HG03025 (cell line): ENCODE measurements at regions not wholly inside any gene's neighbourhood (a gene's known extent, or its start where the extent isn't known, plus 50 kb on each side); places are given as distances from the start of the nearest gene placed in this dataset.
"Not testable (repeated sequence)": the region's sequence is repeated elsewhere in the genome, so short reads cannot be mapped to it uniquely, and the experiment has no call there.

Source experiments
- ATAC-seq: cut with Tn5 transposase; IDR thresholded peaks from one replicate; pipeline ENCODE4 v1.9.1; 2021; ENCODE audit warnings: mild to moderate bottlenecking, moderate library complexity; ENCODE audit not compliant: unreplicated experiment, low FRiP score

DNA sequence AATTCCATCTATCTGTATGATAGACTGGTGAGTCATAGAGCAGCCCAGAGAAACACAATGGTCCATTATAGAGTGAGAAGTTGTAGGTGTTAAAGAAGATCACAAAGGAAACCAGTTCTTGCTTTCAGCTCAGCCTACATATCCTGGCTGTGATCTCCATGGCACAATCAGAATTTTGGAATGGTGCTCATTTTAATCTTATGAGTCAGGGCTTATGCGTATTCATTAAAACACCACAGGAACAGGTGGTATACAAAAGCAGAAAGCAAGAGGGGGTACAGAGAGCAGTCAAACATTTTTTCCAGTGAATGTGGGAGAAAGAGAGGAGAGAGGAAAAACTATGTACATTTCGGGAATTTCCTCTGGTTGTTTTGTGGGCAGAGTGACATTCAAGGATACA, 126.9 kb downstream of the MFAP3L start:
- ATAC-seq: no peak

GRCh38 chr4:169898095-169898494, 128.1 kb downstream of the MFAP3L start:
- ATAC-seq: no peak

GRCh38 chr4:169894767-169895166, 131.4 kb downstream of the MFAP3L start:
- ATAC-seq: not testable (repeated sequence)

DNA sequence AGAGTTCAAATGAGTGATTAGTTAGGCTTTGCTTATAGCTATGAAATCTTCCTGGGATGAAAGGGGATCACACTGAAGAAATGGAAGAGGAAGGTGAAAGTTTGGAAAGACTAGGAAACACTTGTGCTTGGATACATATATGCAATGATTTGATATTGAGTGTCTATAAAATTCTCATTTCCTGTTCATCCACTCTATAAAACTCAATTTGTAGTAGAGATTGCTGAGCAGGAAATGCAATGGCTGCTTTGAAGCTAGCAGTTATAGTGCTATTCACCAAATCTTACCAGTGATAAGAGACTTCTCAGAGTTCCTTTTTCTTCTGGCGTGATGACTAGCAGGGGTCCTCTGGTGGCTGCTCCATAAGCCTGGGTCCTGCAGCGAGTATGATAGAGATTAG, 128.1 kb upstream of the HPF1 start:
- ATAC-seq: no peak

- ATAC-seq: no peak
Observed at GRCh38 chr4:169881769-169882168, 124.0 kb upstream of the HPF1 start.

GRCh38 chr4:169870507-169870906, 112.8 kb upstream of the HPF1 start:
- no peak for ATAC-seq

- ATAC-seq: no peak
Observed at GRCh38 chr4:169869490-169869889, 111.7 kb upstream of the HPF1 start.

DNA sequence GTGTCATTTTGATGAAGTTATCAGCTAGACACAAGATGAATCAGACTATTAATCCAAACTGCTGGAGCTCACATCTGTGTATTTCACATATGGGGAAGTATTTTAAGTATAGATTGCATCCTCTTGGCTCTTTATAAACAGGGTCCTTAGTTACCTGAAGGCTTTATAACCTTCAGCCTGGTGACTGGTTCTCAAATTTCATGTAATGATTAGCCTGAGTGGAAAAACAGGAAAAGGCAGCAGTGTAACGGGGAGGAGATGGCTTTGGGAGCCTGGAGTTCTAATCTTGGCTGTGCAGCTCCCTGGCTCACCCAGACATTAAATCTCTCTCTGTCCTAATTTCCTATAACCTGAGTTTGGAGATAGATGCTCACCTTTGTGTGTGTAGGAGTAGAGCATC, 103.8 kb upstream of the HPF1 start:
- ATAC-seq: no peak

DNA sequence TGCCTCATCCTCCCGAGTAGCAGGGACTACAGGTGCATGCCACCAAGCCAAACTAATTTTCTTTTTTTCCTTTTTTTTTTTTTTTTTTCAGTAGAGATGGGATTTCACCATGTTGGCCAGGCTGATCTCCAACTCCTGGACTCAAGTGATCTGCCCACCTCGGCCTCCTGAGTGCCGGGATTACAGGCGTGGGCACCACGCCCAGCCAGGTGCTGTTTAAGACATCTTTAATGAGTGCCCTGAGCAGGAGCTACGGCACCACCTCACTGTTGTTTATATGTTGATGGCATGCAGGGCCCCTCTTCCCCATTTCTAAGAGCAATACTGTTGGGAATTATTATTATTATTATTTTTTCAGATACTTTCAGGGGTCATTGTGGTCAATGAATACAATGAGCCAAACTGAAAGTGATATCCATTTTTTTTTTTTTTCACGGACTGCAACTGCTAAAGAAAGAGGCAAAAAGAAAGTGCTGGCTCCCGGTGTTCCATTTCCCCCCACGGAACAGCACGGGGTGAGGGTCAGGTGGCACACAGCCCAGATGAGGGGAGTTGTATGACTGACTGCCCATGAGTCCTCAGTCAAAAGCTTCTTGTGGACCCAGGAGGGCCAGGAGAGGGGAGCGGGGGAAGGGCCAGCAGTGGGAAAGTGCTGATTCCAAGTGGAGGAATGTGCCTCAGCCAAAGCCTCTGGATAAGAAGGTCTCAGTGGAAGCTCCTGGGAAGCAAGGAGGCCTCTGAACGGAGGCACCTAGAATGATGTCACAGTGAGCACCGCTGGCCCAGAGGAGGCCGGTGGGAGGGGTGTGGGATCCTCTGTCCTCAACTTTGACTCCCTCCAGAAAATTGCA, 101.8 kb upstream of the HPF1 start:
- no peak for ATAC-seq

DNA sequence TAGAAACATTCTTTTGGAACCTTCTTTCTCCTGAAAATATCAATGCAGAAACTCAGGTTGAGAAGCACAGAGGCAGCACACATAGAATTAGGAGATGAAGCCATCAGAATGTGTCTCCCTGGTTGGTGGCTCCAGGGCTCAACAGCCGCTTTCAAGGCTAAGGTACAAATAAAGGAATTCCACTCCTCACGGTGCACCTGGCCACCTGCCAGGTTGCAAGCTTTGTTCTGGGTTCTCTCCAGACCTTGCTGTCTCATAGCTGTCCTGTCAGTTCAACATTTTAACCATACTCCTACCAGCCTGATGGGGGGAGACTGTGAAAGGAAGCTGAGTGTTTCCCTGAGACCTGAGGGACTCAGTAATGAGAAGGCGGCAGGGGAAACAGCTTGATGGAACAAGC, 96.3 kb upstream of the HPF1 start:
- ATAC-seq: no peak

DNA sequence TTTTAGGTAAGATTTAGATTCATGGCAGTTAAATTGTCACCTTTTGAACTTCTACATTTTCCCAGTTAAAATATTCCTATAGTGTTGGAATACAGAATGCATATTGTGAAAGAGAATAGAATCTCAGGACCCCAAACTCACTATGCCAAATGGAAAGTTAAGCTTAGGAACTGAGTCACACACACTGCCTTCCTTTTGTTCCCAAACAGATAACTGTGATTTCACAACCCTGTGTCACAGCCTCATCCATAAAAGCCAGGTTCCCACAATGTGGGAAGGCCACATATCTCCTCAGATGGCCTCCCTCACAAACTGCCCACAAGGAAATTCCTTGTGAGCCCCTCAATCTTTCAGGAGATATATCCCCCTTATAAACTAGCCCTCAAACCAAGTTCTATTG, 94.7 kb upstream of the HPF1 start:
- ATAC-seq: no peak

- ATAC-seq: no peak
Observed at GRCh38 chr4:169851750-169852149, 94.0 kb upstream of the HPF1 start.

GRCh38 chr4:169849456-169849855, 91.7 kb upstream of the HPF1 start:
- ATAC-seq: no peak

- ATAC-seq: no peak
Observed at GRCh38 chr4:169848018-169848417, 90.3 kb upstream of the HPF1 start.

- ATAC-seq: no peak
Observed at GRCh38 chr4:169847171-169847570, 89.4 kb upstream of the HPF1 start.

DNA sequence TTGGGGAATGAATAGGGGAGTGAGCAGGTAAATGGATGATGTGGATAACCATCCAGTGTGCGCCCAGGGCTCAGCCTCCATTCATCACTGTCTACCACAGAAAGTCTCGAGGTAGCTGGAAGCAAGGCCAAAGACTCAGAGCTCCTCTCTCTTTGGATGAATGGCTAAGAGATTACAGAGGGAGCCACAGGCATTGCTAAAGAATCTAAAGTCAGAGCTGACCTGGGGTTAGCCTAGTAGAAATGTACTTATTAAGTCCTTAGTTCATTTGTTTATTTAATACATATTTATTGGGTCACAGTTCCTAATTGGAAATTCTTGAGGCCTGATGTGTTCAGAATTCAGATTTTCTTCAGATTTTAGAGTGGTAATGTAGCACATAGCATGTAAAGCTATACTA, 88.7 kb upstream of the HPF1 start:
- no peak for ATAC-seq

DNA sequence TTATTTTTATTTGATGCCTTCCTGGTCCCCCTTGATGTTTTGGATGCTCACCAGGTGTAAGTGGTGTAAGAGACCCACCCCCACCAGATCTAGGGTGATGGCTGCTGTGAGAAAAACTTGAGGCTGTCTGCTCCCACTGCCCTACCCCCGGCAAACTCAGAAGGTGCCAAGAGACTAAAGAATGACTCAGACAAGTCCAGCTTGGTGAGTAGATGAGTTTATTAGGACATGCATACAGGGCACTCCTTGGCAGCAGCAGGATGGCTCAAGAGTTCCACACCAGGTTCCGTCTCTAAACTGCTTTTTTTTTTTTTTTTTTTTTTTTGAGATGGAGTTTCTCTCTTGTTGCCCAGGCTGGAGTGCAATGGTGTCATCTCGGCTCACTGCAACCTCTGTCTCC, 84.0 kb upstream of the HPF1 start:
- no peak for ATAC-seq

DNA sequence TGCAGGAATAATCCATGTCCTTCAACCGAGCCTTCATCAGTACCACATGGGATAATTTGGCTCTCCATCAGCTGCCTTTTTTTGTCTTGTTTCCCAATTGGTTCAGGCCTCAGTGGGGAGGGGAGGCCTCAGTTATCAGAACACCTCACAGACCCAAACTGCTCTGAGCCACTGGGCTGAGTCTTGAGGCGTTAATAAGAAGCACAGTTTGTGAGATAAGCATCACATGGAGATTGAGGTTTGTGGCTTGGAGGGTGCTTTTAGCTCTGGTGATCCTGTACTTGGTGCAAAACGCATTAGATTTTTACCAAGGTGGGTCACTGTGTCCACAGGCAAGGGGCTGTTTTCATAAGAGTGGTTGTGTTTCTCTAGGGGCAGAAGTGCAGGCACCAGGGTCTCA, 82.8 kb upstream of the HPF1 start:
- ATAC-seq: no peak

GRCh38 chr4:169828329-169828728, 70.6 kb upstream of the HPF1 start:
- ATAC-seq: not testable (repeated sequence)

- ATAC-seq: peak; percentile 72
Observed at GRCh38 chr4:169826634-169827187, 69.0 kb upstream of the HPF1 start.

- no peak for ATAC-seq
Observed at GRCh38 chr4:169823685-169824084, 65.9 kb upstream of the HPF1 start.

GRCh38 chr4:169821402-169821801, 63.7 kb upstream of the HPF1 start:
- ATAC-seq: no peak
